GM18873 (cell line): ENCODE measurements at regions not wholly inside any gene's neighbourhood (a gene's known extent, or its start where the extent isn't known, plus 50 kb on each side); places are given as distances from the start of the nearest gene placed in this dataset.

Experiments
- ATAC-seq: cut with Tn5 transposase; IDR thresholded peaks from one replicate; pipeline ENCODE4 v1.9.1; 2021; ENCODE audit warnings: mild to moderate bottlenecking, moderate library complexity, moderate number of reproducible peaks; ENCODE audit not compliant: unreplicated experiment, low FRiP score

DNA sequence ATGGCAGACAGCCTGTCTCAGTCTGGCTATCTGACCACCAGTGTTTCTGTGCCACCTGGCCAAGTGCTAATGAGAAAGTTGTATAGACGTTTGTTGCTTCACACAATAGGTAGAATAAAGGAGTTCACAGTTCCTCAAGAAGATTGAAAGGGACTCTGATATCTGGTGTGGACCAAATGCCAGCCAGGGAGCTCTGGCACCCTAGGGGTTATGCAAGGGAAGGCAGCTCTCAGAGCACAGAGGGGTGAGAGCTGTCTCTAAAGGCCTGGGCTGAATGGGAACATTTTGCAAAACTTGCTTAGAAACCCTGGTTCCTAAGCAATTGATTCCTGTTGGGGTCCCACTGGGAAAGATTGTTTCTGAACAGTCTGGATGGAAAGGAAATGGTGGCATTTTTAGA is 553.8 kb downstream of the EPHA4 start:
- no peak for ATAC-seq

DNA sequence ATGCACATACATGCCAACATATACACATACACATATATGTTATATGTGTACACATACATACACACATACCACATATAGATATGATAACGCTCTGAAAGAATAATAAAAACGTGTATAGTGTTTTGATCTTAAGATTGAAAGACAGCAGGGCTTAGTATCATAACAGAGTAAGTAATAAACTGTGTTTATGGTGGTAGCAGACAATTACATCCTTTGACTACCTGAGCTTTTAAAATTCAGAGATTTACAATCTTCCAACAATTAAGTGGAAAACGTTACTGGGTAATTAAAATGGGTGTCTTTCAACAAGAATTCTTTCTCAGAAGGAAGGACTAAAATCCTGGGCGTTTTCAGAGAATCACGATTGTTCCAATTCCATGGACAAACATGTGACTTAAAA is 552.4 kb downstream of the EPHA4 start:
- ATAC-seq: no peak

GRCh38 chr2:221022554-221022953 is 549.5 kb downstream of the EPHA4 start:
- no peak for ATAC-seq

DNA sequence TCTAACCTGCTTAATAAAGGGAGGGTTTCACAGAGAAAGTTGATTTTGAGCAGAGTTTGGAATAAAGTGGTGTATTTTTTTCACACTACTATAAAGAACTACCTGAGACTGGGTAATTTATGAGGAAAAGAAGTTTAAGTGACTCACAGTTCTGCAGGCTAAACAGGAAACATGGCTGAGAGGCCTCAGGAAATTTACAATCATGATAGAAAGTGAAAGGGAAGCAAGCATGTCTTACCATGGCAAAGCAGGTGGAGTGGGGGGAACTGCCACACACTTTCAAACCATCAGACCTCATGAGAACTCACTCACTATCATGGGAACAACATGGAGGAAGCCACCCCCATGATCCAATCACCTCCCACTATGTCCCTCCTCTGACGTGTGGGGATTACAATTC is 546.7 kb downstream of the EPHA4 start:
- no peak for ATAC-seq

- ATAC-seq: no peak
Measured at GRCh38 chr2:221034026-221034701, 537.9 kb downstream of the EPHA4 start.

GRCh38 chr2:221034973-221035372 is 537.1 kb downstream of the EPHA4 start:
- ATAC-seq: no peak

DNA sequence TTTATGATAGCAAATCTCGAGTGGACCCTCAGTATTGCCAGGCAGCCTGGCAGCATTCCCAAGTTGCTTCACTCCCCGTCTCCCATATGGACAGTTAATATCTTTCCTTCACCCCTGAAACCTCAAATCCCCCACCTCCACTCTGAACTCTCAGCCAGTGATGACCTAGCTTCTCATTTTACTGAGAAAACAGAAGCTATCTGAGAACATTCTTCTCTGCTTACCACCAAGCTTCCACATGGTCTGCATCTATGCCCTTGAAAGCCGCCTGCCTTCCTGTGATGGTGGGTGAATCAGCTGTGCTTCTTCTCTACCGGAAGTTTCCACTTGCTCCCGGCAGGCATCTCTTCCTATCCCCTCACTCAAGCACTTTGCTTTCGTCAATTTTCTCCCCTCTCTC is 529.2 kb downstream of the EPHA4 start:
- no peak for ATAC-seq

DNA sequence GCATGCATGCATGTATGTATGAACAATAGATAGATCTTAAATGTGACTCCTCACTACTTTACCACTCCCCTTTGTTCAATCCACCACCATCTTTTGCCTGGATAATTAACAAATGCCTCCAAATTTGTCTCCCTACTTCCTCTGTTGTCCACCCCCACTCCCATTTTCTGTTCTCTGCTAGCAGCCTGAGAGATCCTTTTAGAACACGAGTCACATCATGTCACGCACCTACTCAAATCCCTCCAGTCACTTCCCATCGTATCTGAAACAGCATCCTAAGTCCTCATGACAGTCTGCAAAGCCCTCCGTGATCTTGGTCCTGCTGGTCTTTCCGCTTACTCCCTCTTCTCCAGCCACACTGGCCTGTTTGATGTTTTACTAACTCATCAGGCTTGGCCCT is 527.3 kb downstream of the EPHA4 start:
- no peak for ATAC-seq

DNA sequence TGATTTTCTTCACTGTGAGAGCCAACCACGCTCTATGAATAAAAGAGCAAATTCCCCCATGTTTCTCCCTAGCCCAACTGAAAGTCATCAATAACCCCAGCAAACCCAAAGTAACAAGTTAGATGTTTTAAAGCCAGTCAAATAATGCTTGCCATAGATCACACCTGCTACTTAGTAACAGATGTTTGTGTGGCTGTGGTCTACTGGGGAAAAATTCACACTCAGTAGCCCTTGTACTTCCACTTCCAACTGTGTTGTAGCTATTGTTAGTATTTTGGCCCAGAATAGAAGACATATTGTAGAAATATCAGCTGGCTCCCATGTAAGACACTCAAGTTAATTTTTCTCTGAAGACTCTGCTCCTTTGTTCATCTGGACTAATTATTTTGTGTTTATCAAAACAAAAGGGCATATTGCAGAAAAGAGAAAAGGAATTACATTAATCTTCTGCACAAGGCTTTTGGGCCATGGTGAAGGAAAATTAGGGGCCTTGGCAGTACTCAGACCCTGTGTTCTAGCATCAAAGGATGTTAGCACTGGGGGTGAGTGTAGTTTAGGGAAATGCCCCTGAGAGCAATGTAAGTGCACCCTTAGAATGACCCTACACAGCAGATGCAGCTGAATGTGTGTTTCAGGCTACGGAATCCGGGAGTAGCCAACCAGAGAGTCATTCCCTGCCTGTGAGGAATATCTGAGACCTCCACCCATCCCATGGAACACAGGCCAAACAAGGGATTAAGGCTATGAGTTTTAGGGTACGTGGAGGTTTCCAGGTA is 521.9 kb downstream of the EPHA4 start:
- ATAC-seq: no peak

DNA sequence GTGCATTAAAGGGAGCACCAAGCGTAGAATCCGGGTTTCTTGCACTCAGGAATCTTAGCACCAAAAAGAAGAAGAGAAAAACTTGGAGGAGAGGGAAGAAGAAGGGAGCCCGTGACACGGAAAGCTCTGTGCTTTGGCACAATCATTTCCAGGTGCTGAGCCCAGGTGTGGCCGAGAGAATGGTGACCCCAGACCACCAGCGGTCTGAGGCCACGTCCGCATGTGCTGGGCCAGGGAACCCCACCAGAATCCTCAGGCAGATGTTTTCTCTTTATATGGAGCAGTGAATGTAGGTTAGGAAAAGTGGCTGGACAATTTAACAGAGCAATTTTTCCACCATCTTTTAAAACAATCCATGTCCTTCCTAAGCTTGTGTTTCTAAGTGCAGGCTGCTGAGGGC is 520.9 kb downstream of the EPHA4 start:
- no peak for ATAC-seq

DNA sequence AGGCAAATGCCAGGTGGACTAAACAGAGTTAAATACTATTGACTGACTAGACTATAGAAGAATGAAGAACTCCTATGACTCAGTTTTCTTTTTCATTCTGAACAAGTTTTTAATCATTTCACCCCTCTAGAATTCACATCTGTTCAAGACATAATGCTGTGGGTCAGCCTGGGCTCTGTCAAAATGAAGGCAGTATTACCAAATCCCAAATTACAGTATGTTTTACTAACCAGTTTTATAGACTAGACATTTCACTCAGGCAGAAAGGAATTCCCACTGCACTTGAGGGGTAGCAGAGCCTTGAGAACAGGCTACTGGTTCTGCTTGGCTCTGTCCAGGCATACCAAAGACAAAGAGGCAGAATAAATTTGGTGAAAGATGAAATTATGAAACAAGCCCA is 511.7 kb downstream of the EPHA4 start:
- no peak for ATAC-seq

DNA sequence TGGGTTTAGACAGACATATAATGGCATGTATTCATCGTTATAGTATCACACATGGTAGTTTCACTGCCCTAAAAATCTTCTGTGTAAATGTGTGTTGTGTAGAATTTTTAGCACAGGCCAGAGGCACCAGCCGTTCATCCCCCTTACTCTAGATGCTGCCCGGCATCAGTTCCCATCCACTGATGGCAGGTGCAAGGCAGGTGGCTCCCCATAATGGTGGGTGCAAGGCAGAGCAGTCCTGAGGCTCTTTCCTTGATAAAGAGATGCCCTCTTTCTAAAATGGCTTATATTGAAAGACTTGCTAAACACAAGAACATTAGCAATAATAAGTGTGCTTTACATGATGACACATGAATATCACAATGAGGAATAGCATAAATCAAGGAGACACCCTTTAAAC is 508.5 kb downstream of the EPHA4 start:
- ATAC-seq: no peak

GRCh38 chr2:221064058-221064854 is 507.8 kb downstream of the EPHA4 start:
- ATAC-seq: no peak

DNA sequence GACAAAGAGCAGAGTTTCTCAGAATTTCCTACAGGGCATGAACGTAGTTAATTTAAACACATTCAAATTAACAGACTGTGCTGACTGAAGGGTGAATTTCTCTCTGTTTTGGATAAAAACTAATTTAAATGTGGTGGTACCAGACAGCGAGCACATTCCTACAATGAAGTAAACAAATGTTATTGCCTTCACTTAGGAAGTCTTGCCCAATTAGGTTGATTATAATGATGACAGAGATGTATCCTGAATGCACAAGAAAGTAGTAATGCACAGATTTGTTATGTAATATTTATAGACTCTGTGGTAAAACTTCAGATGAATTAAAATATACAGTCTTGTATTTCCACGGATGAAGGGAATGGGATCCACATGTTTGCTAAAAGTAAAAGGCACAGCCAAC is 507.2 kb downstream of the EPHA4 start:
- no peak for ATAC-seq

DNA sequence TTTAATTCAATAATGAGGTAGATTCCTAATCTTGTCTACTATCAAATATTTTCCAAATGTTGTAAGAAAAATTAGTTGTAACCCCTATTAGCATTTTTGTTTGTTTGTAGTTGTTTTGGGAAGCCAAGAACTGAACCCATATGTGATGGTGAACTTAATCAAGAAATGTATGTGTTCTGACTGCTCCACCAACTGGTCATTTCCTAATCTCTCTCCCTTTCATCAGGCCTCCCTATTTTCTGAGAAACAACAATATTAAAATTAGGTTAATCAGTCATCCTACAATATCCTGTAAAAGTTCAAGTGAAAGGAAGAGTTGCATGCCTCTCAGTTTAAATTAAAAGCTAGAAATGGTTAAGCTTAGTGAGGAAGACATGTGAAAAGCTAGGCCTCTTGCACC is 504.0 kb downstream of the EPHA4 start:
- no peak for ATAC-seq

DNA sequence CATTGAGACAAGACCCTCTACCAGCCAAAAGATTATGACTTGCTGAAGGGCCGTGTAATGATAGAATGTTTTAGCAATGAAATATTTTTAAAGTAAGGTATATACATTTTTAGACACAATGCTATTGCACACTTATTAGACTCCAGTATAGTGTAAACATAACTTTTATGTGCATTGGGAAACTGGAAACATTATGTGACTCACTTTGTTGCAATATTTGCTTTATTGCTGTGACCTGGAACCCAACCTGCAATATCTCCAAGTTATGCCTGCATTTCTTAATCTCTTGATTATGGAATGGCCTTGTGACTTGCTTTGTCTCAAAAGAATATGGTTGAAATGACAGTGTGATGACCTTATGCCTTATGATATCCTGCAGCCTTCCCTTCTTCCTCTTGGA is 502.0 kb downstream of the EPHA4 start:
- no peak for ATAC-seq

DNA sequence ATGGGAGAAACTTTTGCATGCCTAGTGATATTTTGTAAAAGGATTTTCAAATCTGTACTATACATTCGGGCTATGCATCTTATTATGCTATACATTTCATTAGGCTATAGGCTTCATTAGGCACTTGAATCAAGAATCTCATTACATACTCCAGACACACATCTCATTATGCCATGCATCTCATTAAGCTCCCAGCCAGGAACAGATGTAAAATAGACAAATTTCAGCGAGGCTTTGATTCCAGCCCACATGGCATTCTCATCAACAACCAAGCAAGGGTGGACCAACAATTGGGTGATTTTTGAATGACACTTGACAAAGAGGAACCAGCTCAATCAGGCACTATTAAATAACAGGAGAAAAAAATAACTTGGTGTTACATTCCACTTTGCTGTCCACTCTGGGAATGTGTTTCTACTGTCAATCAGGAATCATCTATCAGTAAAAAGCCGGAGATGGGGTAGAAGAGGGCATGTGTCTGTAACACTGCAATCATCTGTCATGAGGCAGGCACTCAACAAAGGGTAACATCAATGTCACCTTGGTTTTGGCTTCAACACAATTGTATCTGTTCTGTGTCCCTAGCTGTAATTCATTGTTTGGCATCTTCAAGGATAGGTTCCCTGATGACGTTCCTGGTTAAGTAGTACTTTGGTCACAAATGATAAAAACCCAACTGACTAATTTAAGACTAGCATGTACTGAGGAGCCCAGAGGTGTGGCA is 498.6 kb downstream of the EPHA4 start:
- ATAC-seq: no peak

DNA sequence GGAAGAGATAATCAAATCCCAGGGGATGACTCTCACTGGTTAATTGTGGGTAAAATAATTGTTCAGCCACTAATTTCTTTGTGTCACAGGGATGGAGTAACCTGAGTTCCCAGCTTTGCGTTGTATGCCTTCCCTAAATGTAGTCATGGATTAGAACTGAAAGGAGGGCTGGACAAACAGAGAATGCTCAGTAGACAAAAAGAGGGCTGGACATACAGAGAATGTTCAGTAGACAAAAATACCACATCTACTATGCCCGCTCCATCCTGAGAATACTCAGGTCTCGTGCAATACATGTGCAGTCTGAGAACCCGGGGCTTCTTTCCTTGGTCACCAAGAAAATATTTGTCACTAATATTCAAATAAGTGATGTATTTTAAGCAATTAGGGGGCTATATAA is 497.9 kb downstream of the EPHA4 start:
- no peak for ATAC-seq

- no peak for ATAC-seq
Measured at GRCh38 chr2:221075203-221075602, 496.9 kb downstream of the EPHA4 start.

- no peak for ATAC-seq
Measured at GRCh38 chr2:221077251-221077650, 494.9 kb downstream of the EPHA4 start.

DNA sequence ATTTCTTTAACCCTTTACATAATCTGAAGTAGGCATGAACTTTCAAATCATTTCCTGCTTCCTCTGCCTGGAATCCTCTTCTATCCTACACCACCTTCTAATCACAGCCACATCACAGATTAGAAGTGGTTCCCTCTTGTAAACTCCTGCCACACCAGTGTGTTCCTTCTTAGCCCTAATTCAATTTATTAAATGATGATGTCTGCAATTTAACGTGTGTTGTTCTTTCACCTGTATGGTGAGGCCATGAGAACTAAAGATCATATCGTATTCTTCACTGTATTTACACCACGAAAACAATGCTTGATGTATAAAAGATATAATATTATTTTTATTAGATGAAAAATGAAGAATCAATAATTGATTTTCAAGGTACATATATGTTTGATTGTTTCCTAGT is 494.3 kb downstream of the EPHA4 start:
- ATAC-seq: no peak
